GM23248 (cell line): ENCODE measurements at regions not wholly inside any gene's neighbourhood (a gene's known extent, or its start where the extent isn't known, plus 50 kb on each side); places are given as distances from the start of the nearest gene placed in this dataset.

Source experiments
- EZH2 ChIP-seq: fragments of 200-600 bp; sonication (generic); IDR thresholded peaks from 2 replicates; pipeline ENCODE4 v1.6.1; 2018; ENCODE audit warnings: antibody characterized with exemption, mild to moderate bottlenecking; ENCODE audit not compliant: insufficient read depth, poor library complexity, severe bottlenecking
- EZH2phosphoT487 ChIP-seq: fragments of 200-600 bp; sonication (generic); IDR thresholded peaks from 2 replicates; pipeline ENCODE4 v1.6.1; 2018; ENCODE audit warnings: antibody characterized with exemption, moderate library complexity, mild to moderate bottlenecking, low read depth; ENCODE audit not compliant: insufficient read depth

DNA sequence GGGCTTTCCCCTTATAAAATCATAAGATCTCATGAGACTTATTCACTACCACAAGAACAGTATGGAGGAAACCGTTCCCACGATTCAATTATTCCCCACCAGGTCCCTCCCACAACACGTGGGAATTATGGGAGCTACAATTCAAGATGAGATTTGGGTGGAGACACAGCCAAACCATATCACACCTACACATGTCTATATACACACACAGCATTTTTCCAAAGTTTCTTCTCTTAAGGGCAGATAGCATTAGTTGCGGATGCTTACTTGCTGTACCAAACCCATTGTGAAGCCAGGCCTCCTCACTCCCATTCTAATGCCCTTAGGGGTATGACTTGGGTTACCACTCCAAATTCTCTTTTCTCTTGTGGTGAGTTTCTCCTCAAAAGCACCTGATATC, 104.1 kb upstream of the RAP1B start:
- no peak for TF ChIP-seq EZH2phosphoT487
- no peak for TF ChIP-seq EZH2
